Keratinocyte (primary cell): ENCODE measurements at regions not wholly inside any gene's neighbourhood (a gene's known extent, or its start where the extent isn't known, plus 50 kb on each side); places are given as distances from the start of the nearest gene placed in this dataset.

Experiments used
- DNase-seq: peaks from one replicate; pipeline ENCODE4 v3.0.0-alpha.2; 2011; ENCODE audit warnings: low read depth, missing footprints, low spot score
- FAIRE-seq: peaks from 2 replicates; lab custom pipeline; 2011; peaks lifted over from hg19 to GRCh38; lab: Jason Lieb, UNC
- H2AFZ ChIP-seq: 2 replicates; pipeline ENCODE4 v1.6.0; 2012; ENCODE audit warnings: low read length, control low read depth, inconsistent platforms; ENCODE audit not compliant: control insufficient read depth
- H3K27ac ChIP-seq: 2 replicates; pipeline ENCODE4 v1.5.1; 2011; ENCODE audit warnings: low read length; ENCODE audit not compliant: control insufficient read depth, insufficient read depth
- H3K27me3 ChIP-seq: 3 replicates; pipeline ENCODE4 v1.6.0; 2011; ENCODE audit warnings: low read length; ENCODE audit not compliant: control insufficient read depth, insufficient read depth; ENCODE audit errors: extremely low read depth
- H3K36me3 ChIP-seq, 2 experiments: 2 replicates in 1 of 2; 3 replicates in 1 of 2; pipeline ENCODE4 v1.5.1; 2011; ENCODE audit warnings: low read length in 2 of 2, mild to moderate bottlenecking in 1 of 2; ENCODE audit not compliant: control insufficient read depth in 2 of 2, insufficient read depth in 2 of 2; ENCODE audit errors: extremely low read depth in 1 of 2
- H3K4me1 ChIP-seq: 3 replicates; pipeline ENCODE4 v1.5.1; 2011; ENCODE audit warnings: low read length; ENCODE audit not compliant: control insufficient read depth, insufficient read depth; ENCODE audit errors: extremely low read depth
- H3K4me2 ChIP-seq: 3 replicates; pipeline ENCODE4 v1.6.0; 2011; ENCODE audit warnings: low read depth, low read length; ENCODE audit not compliant: control insufficient read depth, insufficient read depth; ENCODE audit errors: extremely low read depth
- H3K4me3 ChIP-seq, 3 experiments: fragments of 200-600 bp in 1 of 3; sonication (generic) in 1 of 3; 2 replicates in 2 of 3; 3 replicates in 1 of 3; pipeline ENCODE4 v1.5.1; 2011 to 2016; ENCODE audit warnings: low read length in 3 of 3, mild to moderate bottlenecking in 3 of 3, control low read depth in 2 of 3, inconsistent platforms in 1 of 3, low read depth in 1 of 3, mixed read lengths in 1 of 3, mixed run types in 1 of 3, moderate library complexity in 1 of 3; ENCODE audit not compliant: control insufficient read depth in 2 of 3, insufficient read depth in 2 of 3; ENCODE audit errors: extremely low read depth in 1 of 3
- H3K79me2 ChIP-seq: 2 replicates; pipeline ENCODE4 v1.6.0; 2012; ENCODE audit warnings: low read length; ENCODE audit not compliant: control insufficient read depth, insufficient read depth
- H3K9ac ChIP-seq: 3 replicates; pipeline ENCODE4 v1.6.0; 2011; ENCODE audit warnings: low read length; ENCODE audit not compliant: control insufficient read depth, insufficient read depth; ENCODE audit errors: extremely low read depth
- H3K9me1 ChIP-seq: 3 replicates; pipeline ENCODE4 v1.6.0; 2011; ENCODE audit warnings: low read length; ENCODE audit not compliant: control insufficient read depth, insufficient read depth; ENCODE audit errors: extremely low read depth
- H3K9me3 ChIP-seq: 2 replicates; pipeline ENCODE4 v1.5.1; 2012; ENCODE audit warnings: low read depth, low read length; ENCODE audit not compliant: control insufficient read depth
- H4K20me1 ChIP-seq: 3 replicates; pipeline ENCODE4 v1.6.0; 2011; ENCODE audit warnings: low read length; ENCODE audit not compliant: control insufficient read depth, insufficient read depth; ENCODE audit errors: extremely low read depth
- EZH2 ChIP-seq: IDR thresholded peaks from one replicate; pipeline ENCODE4 v1.6.1; 2012; ENCODE audit warnings: inconsistent platforms, mild to moderate bottlenecking, low read length, moderate library complexity
- dilution Hi-C: fragments of 300-500 bp; cut with MboI; formaldehyde crosslinking; loops from one replicate; pipeline ENCODE4 v1.7.0; 2020; ENCODE audit warnings: low sequenced_read_pairs; ENCODE audit not compliant: extremely low pct_ligation_motif_present
- TF ChIP-seq, protein P1 (sequence below), 3 experiments: IDR thresholded peaks in 1 of 3; conservative IDR thresholded peaks in 1 of 3; optimal IDR thresholded peaks in 1 of 3; 2 replicates in 2 of 3; 3 replicates in 1 of 3; pipeline versions ENCODE3 to v1.5.1; 2011; ENCODE audit warnings: low read length in 3 of 3, mild to moderate bottlenecking in 3 of 3, moderate library complexity in 2 of 3, control low read depth in 1 of 3, inconsistent platforms in 1 of 3; ENCODE audit not compliant: insufficient read depth in 2 of 3; ENCODE audit errors: extremely low read depth in 1 of 3

GRCh38 chr3:72487078-72487765, 361.0 kb downstream of the SHQ1 start:
- Histone ChIP-seq H3K9me3 (no peaks in the 10 kb centered on the region), H3K4me3 (no peak overlapping the region), H3K9me1 (no peaks in the 10 kb centered on the region), H3K36me3 (no peaks in the 10 kb centered on the region), H3K4me1 (peaks cover 23% of the 10 kb centered on the region), H4K20me1 (no peaks in the 10 kb centered on the region), H3K27ac (no peak overlapping the region), H3K79me2 (no peaks in the 10 kb centered on the region), H3K27me3 (no peaks in the 10 kb centered on the region), H3K9ac (no peak overlapping the region), H2AFZ (no peak overlapping the region), H3K4me2 (no peak overlapping the region)
- dilution Hi-C loops = no loop called here
- FAIRE-seq (peak; percentile 13), DNase-seq (no peak)
- TF ChIP-seq EZH2 = no peak
- TF ChIP-seq, protein P1, sequence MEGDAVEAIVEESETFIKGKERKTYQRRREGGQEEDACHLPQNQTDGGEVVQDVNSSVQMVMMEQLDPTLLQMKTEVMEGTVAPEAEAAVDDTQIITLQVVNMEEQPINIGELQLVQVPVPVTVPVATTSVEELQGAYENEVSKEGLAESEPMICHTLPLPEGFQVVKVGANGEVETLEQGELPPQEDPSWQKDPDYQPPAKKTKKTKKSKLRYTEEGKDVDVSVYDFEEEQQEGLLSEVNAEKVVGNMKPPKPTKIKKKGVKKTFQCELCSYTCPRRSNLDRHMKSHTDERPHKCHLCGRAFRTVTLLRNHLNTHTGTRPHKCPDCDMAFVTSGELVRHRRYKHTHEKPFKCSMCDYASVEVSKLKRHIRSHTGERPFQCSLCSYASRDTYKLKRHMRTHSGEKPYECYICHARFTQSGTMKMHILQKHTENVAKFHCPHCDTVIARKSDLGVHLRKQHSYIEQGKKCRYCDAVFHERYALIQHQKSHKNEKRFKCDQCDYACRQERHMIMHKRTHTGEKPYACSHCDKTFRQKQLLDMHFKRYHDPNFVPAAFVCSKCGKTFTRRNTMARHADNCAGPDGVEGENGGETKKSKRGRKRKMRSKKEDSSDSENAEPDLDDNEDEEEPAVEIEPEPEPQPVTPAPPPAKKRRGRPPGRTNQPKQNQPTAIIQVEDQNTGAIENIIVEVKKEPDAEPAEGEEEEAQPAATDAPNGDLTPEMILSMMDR (optimal IDR thresholded peaks at IDR 0.05 in 1 of 3, IDR thresholded peaks at IDR 0.05 in 1 of 3, conservative IDR thresholded peaks at IDR 0.05 in 1 of 3; ENCODE audit: extremely low read depth in 1 of 3, insufficient read depth in 2 of 3, low read length in 3 of 3) = no peak

DNA sequence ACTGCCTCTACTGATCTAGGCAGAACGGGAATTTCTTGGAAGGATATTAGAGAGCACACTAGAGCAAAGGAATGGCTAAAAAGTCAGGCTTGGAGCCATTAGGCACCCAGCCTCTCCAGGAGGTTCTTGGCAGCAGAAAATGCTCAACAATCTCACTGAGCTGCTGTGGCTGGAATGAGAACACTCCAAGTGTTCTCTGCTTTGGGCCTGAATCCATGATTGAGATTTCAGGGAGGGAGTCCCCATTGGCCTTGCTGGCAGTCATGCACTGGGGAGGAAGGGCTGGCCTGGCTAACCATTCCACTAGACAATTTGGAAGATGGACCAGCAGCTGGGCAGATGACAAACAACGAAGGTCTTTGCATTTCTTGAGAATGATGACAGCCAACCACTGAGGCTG, 362.6 kb downstream of the SHQ1 start:
- dilution Hi-C loops = no loop called here
- no peak for TF ChIP-seq EZH2
- TF ChIP-seq, protein P1 (optimal IDR thresholded peaks at IDR 0.05 in 1 of 3, IDR thresholded peaks at IDR 0.05 in 1 of 3, conservative IDR thresholded peaks at IDR 0.05 in 1 of 3; ENCODE audit: extremely low read depth in 1 of 3, insufficient read depth in 2 of 3, low read length in 3 of 3) = no peak
- Histone ChIP-seq H3K79me2 (no peaks in the 10 kb centered on the region), H3K9ac (no peak overlapping the region), H3K4me2 (no peak overlapping the region), H3K9me1 (no peaks in the 10 kb centered on the region), H3K36me3 (no peaks in the 10 kb centered on the region), H3K27me3 (no peaks in the 10 kb centered on the region), H2AFZ (no peak overlapping the region), H3K27ac (no peak overlapping the region), H3K9me3 (no peaks in the 10 kb centered on the region), H3K4me3 (no peak overlapping the region), H3K4me1 (peaks cover 17% of the 10 kb centered on the region), H4K20me1 (no peaks in the 10 kb centered on the region)
- FAIRE-seq (peak; percentile 26), DNase-seq (no peak)
